ENCODE measurements at regions not wholly inside any gene's neighbourhood (a gene's known extent, or its start where the extent isn't known, plus 50 kb on each side); places are given as distances from the start of the nearest gene placed in this dataset.

- DNase-seq (no peak), ATAC-seq (ENCODE audit: low read depth) (no peak)
- Mint-ChIP-seq H3K4me3 (no peak overlapping the region), H3K4me1 (no peaks in the 10 kb centered on the region), H3K9me3 (peaks cover 2% of the 10 kb centered on the region), H3K27ac (no peak overlapping the region), H3K36me3 (ENCODE audit: low read depth) (no peaks in the 10 kb centered on the region), H3K27me3 (no peaks in the 10 kb centered on the region)
- TF ChIP-seq CTCF (IDR thresholded peaks at IDR 0.05) = no peak
- ChIA-PET CTCF (no interaction called here), POLR2A (no interaction called here)
- intact Hi-C loops (cut with micrococcal nuclease) = no loop called here
Measured at GRCh38 chr4:124939908-124940307, 227.4 kb upstream of the ANKRD50 start.

- no peaks in the 10 kb centered on the region for H3K27me3 Mint-ChIP-seq
- DNase-seq (no peak), ATAC-seq (ENCODE audit: low read depth) (no peak)
- intact Hi-C loops (cut with micrococcal nuclease) = no loop called here
- H3K4me3 Mint-ChIP-seq = no peak overlapping the region
- CTCF ChIA-PET = no interaction called here
- H3K36me3 Mint-ChIP-seq (ENCODE audit: low read depth) = no peaks in the 10 kb centered on the region
- H3K9me3 Mint-ChIP-seq = peaks cover 2% of the 10 kb centered on the region
- POLR2A ChIA-PET = no interaction called here
- no peaks in the 10 kb centered on the region for H3K4me1 Mint-ChIP-seq
- H3K27ac Mint-ChIP-seq = no peak overlapping the region
- no peak for TF ChIP-seq CTCF (IDR thresholded peaks at IDR 0.05)
Measured at GRCh38 chr4:124938836-124939235, 226.3 kb upstream of the ANKRD50 start.

GRCh38 chr4:124937993-124938392 lies 225.5 kb upstream of the ANKRD50 start:
- ChIA-PET POLR2A (no interaction called here), CTCF (no interaction called here)
- TF ChIP-seq CTCF (IDR thresholded peaks at IDR 0.05) = no peak
- Mint-ChIP-seq H3K36me3 (ENCODE audit: low read depth) (no peaks in the 10 kb centered on the region), H3K4me3 (no peak overlapping the region), H3K4me1 (no peaks in the 10 kb centered on the region), H3K27me3 (no peaks in the 10 kb centered on the region), H3K9me3 (peaks cover 2% of the 10 kb centered on the region), H3K27ac (no peak overlapping the region)
- ATAC-seq (ENCODE audit: low read depth) (no peak), DNase-seq (no peak)
- intact Hi-C loops (cut with micrococcal nuclease) = no loop called here

- ChIA-PET CTCF (no interaction called here), POLR2A (no interaction called here)
- Mint-ChIP-seq H3K36me3 (ENCODE audit: low read depth) (no peaks in the 10 kb centered on the region), H3K9me3 (peaks cover 2% of the 10 kb centered on the region), H3K27ac (no peak overlapping the region), H3K4me1 (no peaks in the 10 kb centered on the region), H3K4me3 (no peak overlapping the region), H3K27me3 (no peaks in the 10 kb centered on the region)
- ATAC-seq (ENCODE audit: low read depth) (no peak), DNase-seq (no peak)
- intact Hi-C loops (cut with micrococcal nuclease) = no loop called here
- TF ChIP-seq CTCF (IDR thresholded peaks at IDR 0.05) = no peak
Measured at GRCh38 chr4:124936427-124936826, 223.9 kb upstream of the ANKRD50 start.

GRCh38 chr4:124934916-124935315 lies 222.4 kb upstream of the ANKRD50 start:
- ATAC-seq (ENCODE audit: low read depth) = no peak
- POLR2A ChIA-PET = no interaction called here
- no peak overlapping the region for H3K4me3 Mint-ChIP-seq
- H3K27ac Mint-ChIP-seq = no peak overlapping the region
- H3K4me1 Mint-ChIP-seq = no peaks in the 10 kb centered on the region
- H3K36me3 Mint-ChIP-seq (ENCODE audit: low read depth) = no peaks in the 10 kb centered on the region
- CTCF ChIA-PET = no interaction called here
- no peak for DNase-seq
- intact Hi-C loops (cut with micrococcal nuclease) = no loop called here
- no peaks in the 10 kb centered on the region for H3K27me3 Mint-ChIP-seq
- TF ChIP-seq CTCF (IDR thresholded peaks at IDR 0.05) = no peak
- peaks cover 2% of the 10 kb centered on the region for H3K9me3 Mint-ChIP-seq

All from activated B cell treated with CpG ODN at 0.5 μM for 24 hours (primary cell).